Fibroblast of skin of right quadriceps (primary cell): ENCODE measurements at regions not wholly inside any gene's neighbourhood (a gene's known extent, or its start where the extent isn't known, plus 50 kb on each side); places are given as distances from the start of the nearest gene placed in this dataset.

Source experiments
- DNase-seq: peaks from one replicate; pipeline ENCODE4 v3.0.0-alpha.2; 2013

DNA sequence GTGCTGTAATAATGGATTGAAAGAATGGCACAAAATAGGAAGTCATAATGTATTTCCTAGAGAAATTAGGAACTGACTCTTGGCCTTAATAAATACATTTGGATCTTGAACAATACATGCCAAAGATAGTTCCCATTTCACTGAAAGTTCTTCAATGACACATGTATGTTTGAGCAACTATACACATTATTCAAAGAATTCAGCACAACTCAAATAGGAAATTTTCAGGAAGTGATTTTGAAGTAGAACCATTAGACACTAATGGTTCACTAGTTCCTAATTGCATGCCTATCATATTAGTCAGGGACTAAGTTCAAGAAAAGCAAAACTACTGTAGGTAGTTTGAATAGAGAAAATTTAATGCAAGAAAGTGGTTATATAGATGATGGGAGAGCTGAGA lies 404.7 kb downstream of the LMO4 start:
- DNase-seq = no peak

- no peak for DNase-seq
Observed at GRCh38 chr1:87735750-87736149, 407.1 kb downstream of the LMO4 start.

GRCh38 chr1:87739141-87739540 lies 410.5 kb downstream of the LMO4 start:
- no peak for DNase-seq

DNA sequence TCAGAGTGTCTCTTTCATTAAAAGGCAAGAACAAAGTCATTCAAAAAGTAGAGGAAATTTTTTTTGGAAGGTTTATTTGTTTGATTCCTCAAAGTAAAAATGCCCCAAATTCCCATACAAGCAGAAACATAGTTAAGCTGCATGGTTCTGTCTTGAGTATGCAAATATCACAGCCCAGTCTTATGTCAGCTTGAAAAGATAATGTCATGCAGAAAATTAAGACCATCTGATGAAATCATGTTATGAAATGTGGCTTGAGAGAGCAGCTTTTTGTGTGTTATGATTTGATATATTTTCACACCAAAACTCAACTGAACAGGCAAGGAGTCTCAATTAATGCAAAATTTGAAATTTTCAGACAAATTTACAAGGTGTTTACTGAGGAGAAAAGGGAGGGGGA lies 411.0 kb downstream of the LMO4 start:
- no peak for DNase-seq

- no peak for DNase-seq
Observed at GRCh38 chr1:87743256-87743655, 414.6 kb downstream of the LMO4 start.

GRCh38 chr1:87744056-87744455 lies 415.4 kb downstream of the LMO4 start:
- DNase-seq = no peak

DNA sequence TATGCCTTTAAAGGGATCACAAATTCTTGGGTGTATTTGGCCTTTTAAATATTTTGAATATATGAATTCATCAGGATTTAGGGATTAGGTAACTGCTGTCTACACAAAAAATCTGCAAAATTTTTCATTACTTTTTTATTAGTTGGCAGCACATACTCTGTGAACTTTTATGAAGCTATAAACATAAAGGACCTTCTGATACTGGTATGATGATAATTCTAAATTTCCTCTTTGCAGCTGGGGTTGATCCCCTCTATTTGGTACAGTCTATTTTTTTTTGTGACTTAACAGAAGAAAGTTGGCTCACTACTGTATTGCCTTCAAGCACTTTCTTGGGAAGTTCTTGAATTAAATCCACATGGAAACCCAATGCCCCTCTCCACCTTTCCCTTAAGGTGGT lies 416.1 kb downstream of the LMO4 start:
- DNase-seq = no peak

- no peak for DNase-seq
Observed at GRCh38 chr1:87753366-87753765, 424.7 kb downstream of the LMO4 start.

DNA sequence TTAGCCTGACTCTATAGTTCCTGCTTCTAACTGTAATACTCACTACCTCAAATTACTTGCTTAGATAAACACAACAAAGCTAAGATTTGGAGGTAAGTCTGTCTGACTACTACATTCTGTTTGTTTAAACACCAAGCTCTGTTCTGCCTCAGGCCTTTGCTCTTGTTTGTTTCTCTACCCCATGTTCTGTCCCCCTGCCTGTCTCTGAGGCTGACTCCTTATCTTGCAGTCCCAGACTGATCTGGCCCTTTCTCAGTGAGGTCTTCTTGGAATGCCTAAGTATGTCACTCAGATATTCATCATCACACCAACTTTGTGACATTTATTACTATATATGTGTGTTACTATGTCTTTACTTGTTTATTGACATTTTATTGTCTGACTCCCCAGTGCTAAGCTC lies 425.5 kb downstream of the LMO4 start:
- no peak for DNase-seq

- DNase-seq = no peak
Observed at GRCh38 chr1:87757676-87758075, 429.0 kb downstream of the LMO4 start.

DNA sequence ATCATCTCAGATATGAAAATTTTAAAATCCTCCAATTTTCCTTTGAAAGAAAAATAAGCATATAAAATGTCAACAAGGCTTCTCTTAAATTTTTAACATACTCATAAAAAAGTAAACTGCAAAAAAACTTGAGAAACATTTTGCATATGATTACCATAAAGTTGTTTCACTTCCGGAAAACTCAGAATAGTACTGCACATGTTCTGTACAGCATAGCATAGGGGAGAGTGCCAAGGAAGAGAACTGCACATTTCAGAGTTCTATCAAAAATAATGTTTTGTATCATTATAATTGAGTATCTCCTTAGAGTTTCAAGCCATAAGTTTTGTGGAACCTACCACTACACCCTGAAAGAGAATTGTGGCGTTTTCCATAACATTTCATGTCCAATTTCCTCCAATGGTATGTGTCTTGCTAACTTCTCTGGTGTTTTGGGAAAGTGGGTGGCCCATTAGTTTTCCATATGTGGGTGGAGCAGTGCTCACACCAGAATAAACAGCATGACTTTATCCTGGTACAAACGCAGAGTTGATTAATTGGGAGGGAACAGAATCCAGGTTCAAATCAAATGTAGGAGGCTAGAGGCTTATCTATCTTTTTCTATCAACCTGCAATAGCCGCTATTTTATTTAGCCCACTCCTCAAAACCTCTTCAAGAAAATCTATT lies 430.9 kb downstream of the LMO4 start:
- no peak for DNase-seq

GRCh38 chr1:87760155-87760554 lies 431.5 kb downstream of the LMO4 start:
- peak; percentile 89 for DNase-seq

DNA sequence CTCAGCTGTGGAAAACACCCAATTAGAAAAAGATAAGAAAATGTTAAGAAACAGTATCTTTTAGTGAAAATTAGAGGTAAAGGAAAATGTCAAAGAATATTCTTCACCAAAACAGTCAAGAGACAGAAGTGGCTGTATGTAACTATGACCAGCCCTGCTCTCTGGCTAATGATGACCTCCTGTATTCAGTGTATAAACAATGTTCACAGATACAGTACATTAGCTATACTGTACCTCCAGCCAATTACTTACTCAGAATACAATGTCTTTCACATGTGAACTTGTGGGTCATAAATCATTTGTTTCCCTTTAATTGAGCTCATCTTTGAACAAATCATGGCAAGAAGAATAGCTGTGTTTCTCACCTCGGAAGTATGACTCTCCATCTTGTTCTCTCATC lies 432.0 kb downstream of the LMO4 start:
- peak; percentile 39 for DNase-seq

GRCh38 chr1:87763483-87763882 lies 434.8 kb downstream of the LMO4 start:
- no peak for DNase-seq

DNA sequence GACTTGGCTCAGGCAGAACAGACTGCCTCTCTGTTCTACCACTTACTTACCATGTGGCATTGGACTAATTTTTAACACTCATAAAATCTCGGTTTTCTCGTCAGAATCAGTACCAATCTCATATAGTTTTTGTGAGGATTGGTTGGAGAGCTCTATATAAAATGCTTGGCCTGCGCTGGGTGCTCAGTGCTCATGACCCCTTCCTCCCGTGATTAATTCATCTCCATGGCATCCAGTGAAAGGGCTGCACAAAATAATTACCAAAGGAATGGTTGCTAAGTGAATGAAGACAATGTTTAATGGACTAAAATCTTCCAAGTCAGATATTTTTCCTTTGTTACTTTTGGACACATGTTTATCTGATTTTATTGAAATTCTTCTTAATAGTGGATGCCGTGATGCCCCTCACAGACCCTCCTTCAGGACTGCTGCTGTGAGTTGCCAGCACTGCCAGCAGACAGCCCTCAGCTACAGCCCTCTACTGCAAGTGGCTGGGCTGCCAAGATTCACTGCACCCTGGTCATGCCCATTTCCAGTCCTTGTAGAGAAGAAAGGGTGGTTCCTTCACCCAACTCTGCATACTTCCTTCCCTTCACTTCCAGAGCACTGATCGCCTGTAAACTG lies 436.5 kb downstream of the LMO4 start:
- DNase-seq = no peak

GRCh38 chr1:87765681-87766070 lies 437.0 kb downstream of the LMO4 start:
- peak; percentile 95 for DNase-seq

GRCh38 chr1:87766737-87767136 lies 438.1 kb downstream of the LMO4 start:
- peak; percentile 44 for DNase-seq

DNA sequence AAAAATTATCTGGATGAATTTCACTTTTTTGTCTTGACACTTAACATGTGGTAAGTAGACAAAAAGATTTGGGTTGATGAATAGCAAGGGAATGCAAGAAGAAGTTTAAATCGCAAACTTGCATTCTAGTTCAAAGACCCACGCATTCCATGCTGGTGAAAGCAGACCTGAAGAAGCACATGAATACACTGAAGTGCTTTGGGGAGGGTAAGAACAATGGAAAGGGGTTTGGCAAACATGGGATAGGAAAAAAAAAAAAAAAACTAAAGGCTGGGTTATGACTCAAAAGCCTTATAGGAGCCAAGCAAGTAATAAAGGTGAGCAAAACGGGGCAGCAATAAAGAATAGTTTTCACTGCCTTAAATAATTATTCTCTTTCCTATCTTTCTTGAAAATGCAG lies 450.2 kb downstream of the LMO4 start:
- DNase-seq = peak; percentile 48

DNA sequence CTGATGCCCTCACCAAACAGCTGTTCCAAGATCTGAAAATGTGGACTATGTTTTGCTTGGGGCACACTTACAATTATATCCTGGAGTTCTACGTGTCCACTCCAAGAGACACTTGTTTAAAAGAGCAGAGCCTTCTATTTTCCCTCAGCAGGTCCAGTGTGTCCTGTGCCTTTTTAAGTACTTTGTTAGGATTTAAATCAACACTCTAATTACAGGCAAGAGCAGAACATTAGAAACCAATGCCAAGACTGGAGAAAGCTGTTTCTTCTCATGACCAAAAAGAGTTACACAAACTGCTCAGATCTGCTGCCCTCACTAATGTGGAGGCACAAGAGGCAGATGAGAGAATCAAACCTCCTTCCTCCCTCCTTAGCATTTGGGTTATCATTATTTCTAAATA lies 452.9 kb downstream of the LMO4 start:
- DNase-seq = no peak

DNA sequence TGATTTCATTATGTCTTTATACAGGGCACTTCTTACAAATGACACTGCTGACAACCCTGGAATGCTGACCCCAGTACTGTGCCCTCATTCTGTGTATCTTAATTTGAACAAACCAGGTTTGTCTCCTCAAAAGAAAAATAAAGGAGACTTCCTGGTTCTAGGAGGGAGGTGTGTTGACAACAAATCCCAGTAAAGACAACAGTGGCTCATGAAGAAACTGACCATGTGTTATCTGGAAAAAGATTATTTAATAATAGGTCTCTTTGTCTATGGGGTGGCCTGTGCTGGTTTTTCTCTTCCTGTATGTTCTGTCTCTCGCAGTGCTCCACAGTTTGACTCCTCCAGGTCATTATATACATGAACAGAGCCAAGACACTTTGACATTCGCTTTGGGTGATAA lies 454.6 kb downstream of the LMO4 start:
- no peak for DNase-seq

DNA sequence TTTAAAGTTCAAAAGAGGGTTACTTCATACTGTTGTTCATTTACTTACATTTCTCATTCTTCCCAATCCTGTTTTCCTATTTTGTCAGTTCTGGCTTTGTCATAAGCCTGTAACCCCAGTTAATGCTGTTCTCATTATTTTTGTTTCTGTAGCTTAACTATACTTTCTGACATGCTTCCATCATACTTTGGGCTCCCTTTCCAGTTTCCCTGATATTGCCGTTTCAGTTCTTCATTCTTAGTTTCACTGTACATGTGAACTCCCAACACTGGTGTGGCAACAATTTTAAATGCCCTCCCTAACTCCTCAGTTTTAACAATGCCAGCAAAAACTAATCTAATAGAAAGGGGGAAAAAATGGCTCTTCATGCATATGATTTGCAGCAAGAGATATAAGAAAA lies 456.7 kb downstream of the LMO4 start:
- no peak for DNase-seq

DNA sequence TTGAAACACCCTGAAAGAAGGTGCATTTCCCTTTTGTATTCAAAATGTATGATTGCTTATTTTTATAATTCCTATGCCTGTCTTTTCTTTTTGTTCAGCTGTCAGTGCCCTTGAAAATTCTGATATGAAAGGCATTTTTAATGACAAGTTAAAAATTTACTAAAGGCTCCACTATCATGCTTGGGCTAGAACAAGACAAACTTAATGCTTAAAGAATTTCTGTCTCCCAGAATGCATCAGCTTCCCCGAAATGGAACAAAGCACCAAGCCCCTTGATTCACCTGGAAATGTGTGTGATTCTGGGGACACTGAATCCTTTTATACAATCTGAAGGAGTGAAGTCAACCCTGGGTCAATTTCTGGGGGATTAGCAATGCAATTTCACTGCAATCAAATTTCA lies 457.5 kb downstream of the LMO4 start:
- no peak for DNase-seq

- no peak for DNase-seq
Observed at GRCh38 chr1:87786861-87787545, 458.3 kb downstream of the LMO4 start.

GRCh38 chr1:87787551-87787950 lies 458.9 kb downstream of the LMO4 start:
- DNase-seq = no peak

- peak; percentile 28 for DNase-seq
Observed at GRCh38 chr1:87790756-87791155, 462.1 kb downstream of the LMO4 start.
